ENCODE measurements at regions not wholly inside any gene's neighbourhood (a gene's known extent, or its start where the extent isn't known, plus 50 kb on each side); places are given as distances from the start of the nearest gene placed in this dataset.

GRCh38 chr11:80443177-80443576 lies 1002.3 kb upstream of the TENM4 start:
- TF ChIP-seq SALL2 (CRISPR knock-in tag; IDR thresholded peaks at IDR 0.05) (no peak), CTCF (CRISPR knock-in tag; IDR thresholded peaks at IDR 0.05) (no peak), ATAD3A (CRISPR knock-in tag; IDR thresholded peaks at IDR 0.05) (no peak), ZFP90 (CRISPR knock-in tag; IDR thresholded peaks at IDR 0.05; ENCODE audit: borderline replicate concordance) (no peak), ZNF558 (CRISPR knock-in tag; IDR thresholded peaks at IDR 0.05; ENCODE audit: borderline replicate concordance) (no peak), ATF7 (IDR thresholded peaks at IDR 0.05) (no peak), ATF7 (CRISPR knock-in tag; IDR thresholded peaks at IDR 0.05) (no peak), POLR2A (IDR thresholded peaks at IDR 0.05; ENCODE audit: insufficient read depth in 1 of 2, low read depth in 2 of 2, low read length in 2 of 2) (no peak), KLF6 (CRISPR knock-in tag; IDR thresholded peaks at IDR 0.05) (no peak), FOXP4 (CRISPR knock-in tag; IDR thresholded peaks at IDR 0.05) (no peak), MXI1 (IDR thresholded peaks at IDR 0.05; ENCODE audit: borderline replicate concordance, low read depth, low read length) (no peak)
- TF ChIP-seq, protein P1, sequence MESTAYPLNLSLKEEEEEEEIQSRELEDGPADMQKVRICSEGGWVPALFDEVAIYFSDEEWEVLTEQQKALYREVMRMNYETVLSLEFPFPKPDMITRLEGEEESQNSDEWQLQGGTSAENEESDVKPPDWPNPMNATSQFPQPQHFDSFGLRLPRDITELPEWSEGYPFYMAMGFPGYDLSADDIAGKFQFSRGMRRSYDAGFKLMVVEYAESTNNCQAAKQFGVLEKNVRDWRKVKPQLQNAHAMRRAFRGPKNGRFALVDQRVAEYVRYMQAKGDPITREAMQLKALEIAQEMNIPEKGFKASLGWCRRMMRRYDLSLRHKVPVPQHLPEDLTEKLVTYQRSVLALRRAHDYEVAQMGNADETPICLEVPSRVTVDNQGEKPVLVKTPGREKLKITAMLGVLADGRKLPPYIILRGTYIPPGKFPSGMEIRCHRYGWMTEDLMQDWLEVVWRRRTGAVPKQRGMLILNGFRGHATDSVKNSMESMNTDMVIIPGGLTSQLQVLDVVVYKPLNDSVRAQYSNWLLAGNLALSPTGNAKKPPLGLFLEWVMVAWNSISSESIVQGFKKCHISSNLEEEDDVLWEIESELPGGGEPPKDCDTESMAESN (CRISPR knock-in tag; conservative IDR thresholded peaks at IDR 0.05) = no peak
- TF ChIP-seq, protein P2, sequence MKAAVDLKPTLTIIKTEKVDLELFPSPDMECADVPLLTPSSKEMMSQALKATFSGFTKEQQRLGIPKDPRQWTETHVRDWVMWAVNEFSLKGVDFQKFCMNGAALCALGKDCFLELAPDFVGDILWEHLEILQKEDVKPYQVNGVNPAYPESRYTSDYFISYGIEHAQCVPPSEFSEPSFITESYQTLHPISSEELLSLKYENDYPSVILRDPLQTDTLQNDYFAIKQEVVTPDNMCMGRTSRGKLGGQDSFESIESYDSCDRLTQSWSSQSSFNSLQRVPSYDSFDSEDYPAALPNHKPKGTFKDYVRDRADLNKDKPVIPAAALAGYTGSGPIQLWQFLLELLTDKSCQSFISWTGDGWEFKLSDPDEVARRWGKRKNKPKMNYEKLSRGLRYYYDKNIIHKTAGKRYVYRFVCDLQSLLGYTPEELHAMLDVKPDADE (CRISPR knock-in tag; IDR thresholded peaks at IDR 0.05) = no peak
